HG03064 (cell line): ENCODE measurements at regions not wholly inside any gene's neighbourhood (a gene's known extent, or its start where the extent isn't known, plus 50 kb on each side); places are given as distances from the start of the nearest gene placed in this dataset.
"Not testable (repeated sequence)": the region's sequence is repeated elsewhere in the genome, so short reads cannot be mapped to it uniquely, and the experiment has no call there.

Experiments used
- ATAC-seq: cut with Tn5 transposase; IDR thresholded peaks from one replicate; pipeline ENCODE4 v1.9.1; 2021; ENCODE audit warnings: low read depth; ENCODE audit not compliant: unreplicated experiment

- no peak for ATAC-seq
Measured at GRCh38 chr5:105616599-105616998, 2054.0 kb upstream of the NUDT12 start.

DNA sequence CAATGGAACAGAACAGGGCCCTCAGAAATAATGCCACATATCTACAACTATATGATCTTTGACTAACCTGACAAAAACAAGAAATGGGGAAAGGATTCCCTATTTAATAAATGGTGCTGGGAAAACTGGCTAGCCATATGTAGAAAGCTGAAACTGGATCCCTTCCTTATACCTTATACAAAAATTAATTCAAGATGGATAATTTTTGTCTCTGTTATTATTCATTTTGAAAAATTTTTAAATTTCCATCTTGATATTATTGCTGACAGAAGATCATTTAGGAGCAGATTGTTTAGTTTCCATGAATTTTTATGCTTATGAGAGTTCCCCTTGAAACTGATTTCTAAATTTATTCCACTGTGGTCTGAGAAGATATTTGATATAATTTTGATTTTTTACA, 2039.8 kb upstream of the NUDT12 start:
- ATAC-seq = not testable (repeated sequence)

GRCh38 chr5:105593011-105593760, 2030.6 kb upstream of the NUDT12 start:
- ATAC-seq = no peak

DNA sequence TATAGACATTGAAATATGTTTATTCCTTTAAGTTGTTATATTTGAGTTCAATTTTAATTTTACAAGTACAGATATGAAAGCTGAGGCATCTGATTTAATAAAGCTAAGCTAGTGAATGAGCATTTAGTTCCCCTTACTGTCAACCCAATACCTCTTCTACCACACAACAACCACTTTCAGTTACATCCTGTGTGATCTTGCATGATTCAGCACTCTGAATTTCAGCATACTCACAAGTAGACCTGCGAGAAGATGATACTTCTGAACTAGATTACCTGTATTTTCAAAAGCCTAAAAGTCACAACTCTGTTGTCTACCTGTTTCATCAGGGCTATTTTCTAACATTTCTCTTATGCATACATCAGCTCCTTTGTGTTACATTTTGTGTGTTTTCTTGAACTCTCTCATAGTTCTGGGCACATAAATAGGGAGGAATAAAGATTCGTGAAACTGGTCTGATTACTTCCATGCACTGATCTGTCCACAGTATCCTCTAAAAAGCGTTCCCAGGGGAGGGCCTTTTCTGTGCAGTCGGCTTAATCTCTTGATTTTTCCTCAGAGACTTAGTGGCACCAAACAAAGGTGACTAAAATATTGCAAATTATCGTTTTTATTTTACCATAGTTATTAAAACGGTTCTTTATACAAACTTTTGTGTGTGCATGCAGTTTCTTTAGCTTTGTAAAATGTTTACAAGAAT, 2025.5 kb upstream of the NUDT12 start:
- no peak for ATAC-seq

DNA sequence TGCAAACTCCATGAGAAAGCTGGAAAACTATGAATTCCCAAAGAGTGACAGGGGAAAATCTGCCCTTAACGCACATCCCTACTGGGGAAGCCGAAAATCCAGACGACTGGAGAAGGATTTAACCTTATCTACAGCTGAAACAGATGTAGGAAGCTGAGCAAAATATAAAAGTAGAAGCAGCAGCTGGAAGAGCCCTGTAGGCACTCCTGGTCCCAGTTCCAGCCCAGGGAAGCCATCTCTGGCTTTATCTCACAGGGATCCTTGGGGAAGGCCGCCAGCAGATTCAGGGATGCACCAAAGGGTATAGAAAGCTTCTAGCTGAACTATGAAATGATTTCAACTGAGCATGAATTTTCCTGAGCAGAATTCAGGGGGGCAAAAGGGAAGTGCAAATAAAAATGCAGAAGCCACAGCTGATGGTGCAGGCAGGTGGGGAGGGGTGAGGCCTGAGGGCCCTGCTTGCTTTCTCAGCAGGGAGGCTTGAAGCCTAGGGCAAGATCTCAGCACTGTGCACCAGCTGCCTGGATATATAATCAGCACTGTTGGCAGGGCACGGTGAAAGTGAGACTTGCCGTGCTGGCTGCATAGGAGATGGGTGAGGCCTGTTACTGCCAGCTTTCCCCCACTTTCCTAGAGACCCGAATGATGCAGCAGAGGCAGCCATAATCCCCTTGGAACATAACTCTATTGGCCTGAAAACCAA, 2019.5 kb upstream of the NUDT12 start:
- ATAC-seq = no peak

DNA sequence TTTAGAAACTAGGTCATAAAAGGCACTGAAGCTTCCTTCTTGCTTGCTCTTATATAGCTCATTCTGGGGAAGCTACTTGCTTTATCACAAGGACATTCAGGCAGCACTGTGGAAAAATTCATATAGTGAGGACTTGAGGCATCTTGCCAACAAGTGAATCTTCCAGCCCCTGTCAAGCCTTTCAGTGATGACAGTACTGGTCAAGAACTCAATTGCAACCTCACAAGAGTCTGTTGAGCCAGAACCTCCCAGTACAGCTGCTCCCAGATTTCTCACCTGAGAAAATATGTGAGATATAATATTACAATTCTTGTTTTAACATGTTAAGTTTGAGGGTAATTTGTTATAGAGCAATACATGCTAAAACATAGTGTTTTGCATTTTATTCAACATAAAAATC, 2011.0 kb upstream of the NUDT12 start:
- no peak for ATAC-seq

DNA sequence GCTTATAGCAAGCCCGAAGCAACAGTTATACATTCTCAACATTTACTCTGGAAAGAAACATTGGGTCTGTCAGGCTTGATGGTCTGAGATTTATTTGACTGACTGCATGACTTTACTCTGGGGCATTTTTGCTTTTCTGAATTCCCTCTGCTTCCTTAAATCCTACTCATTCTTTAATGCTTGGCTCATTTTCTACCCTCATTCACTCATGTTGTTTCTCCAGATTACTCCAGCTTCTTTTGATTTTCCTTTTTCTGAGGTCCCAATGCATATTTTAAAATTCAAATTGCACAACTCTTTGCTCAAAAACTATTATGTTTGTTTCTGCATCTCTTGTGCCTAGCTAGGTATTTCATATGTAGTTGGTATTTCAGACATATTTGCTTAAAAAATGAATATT, 2002.9 kb upstream of the NUDT12 start:
- ATAC-seq = no peak

- no peak for ATAC-seq
Measured at GRCh38 chr5:105563842-105564241, 2001.3 kb upstream of the NUDT12 start.

DNA sequence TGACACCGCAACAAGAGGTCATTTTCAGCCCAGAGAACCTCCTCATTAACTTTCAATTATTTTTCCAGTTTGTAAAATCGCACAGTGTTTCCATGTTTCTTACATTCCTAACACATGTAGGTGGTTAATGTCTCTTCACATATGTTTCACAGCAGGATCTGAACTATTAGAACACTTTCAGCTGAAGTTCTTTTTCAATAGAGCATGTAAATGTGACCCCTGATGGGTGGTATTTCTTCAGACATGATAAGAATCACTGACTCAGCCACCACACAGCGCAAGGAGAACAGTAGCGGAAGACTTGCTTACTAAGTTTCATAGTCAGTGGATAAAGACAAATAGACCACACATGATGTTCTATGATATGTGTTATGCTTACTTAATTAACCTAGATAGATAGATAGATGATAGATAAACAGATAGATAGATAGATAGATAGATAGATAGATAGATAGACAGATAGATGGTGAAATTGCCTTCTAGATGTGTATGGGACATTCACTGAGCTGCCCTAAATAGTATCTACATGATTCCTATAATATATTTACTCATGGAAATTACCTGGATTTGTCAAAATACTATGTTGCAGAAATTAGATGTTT, 1992.1 kb upstream of the NUDT12 start:
- no peak for ATAC-seq

DNA sequence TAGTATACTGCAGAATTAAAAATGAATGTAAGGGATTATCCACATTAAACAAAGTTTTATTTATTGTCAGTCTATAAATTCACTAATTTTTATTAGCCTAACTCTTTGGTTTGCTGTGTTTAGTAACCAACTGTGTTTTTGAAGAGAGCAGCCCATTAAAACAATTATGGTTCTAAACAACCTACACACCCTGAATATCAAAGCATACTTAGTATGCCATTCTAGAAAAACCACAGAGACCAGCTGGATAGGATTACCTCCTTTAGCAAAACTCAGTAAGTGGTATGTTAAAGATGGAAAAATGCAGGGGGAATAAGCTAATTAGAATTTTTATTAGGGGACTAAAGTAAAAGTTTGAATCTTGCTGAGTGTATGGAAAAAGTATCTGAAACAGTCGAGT, 1981.7 kb upstream of the NUDT12 start:
- no peak for ATAC-seq

DNA sequence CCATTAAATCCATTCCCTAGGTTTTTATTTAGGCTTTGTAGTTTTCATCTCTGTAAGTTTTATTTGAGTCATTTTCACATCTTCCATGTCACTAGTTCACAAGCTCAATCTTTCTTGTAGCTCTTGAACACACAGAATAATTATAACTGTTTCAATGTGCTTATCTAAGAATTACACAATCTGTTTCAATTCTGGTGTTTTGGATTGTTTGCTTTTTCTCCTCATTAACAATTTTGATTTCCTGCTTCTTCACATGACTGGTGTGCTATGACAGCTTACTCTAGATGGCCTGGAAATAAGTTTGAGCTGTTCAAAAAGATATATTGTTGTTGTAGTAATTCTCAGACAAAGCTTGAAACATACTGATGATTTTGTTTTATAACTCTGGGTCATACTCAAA, 1974.1 kb upstream of the NUDT12 start:
- ATAC-seq = no peak

DNA sequence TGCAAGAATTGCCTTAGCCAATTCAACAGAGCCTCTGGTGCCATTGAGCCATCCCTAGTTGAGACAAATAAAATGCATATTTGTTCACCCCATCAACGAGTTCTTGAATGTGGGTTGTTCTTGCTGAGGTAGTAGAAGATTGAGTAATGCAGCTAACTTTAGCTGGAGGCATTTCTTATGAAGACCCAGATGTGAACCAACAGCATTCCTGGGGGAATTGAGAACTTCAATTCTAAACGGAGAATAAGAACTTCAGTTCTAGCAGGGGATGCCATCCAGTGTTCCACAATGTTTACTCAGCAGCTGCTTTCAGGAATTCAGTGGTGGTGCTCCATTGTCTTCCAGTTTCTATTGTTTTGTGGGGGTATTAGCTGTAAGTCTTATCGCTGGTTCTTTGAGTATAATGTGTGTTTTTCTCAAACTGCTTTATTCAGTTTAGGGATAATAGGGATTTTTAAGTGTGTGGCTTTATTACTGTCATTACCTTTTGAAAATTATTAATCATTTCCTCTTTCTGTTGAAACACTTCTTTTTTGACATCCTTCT, 1968.2 kb upstream of the NUDT12 start:
- ATAC-seq = no peak

- no peak for ATAC-seq
Measured at GRCh38 chr5:105529851-105530250, 1967.3 kb upstream of the NUDT12 start.

DNA sequence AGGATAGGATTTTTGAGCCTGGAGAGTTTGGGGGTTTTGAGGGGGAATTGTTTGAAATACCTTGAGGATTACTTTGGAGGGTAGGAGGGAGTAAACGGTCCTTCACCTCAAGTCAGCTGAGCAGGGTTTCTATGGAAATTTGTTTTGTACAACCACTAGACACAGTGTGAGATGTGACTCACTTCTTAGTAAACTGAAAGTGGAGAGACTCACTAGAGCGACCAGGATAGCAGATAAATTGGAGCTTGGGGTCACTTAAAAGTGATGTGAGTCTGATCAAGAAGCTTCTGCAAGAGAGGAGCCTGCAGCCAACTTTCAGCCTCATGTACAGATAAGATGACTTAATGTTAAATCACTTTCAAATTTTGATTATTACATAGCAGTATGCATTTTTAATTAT, 1945.9 kb upstream of the NUDT12 start:
- ATAC-seq = no peak

DNA sequence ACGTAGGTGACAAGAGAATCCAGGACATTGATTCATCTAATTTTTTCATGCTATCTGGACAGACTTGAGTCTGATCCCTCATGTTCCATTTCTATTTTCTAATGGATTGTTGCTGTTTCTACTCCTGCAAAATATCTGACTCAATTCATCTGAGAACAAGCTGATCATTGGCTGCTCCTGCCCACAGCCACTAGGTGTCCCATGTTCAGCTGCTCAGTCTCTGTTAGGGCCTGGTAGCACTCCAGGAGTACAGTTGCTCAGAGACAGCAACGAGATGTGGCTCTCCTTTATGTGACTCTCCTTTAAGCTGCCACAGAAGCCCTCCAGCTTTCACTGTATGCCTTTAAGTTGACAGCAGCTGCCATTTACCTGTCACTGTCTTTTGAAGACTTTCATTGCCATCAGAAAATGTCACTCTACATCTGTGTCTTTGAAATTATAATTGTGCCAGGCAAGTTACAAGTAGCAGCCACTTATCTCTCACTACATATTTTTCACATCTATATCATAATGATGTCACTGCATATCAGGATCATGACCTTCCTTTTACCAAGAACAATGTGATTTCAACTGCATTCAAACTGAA, 1944.2 kb upstream of the NUDT12 start:
- ATAC-seq = no peak

GRCh38 chr5:105503950-105504349, 1941.4 kb upstream of the NUDT12 start:
- ATAC-seq = no peak

- ATAC-seq = no peak
Measured at GRCh38 chr5:105501315-105501714, 1938.7 kb upstream of the NUDT12 start.

DNA sequence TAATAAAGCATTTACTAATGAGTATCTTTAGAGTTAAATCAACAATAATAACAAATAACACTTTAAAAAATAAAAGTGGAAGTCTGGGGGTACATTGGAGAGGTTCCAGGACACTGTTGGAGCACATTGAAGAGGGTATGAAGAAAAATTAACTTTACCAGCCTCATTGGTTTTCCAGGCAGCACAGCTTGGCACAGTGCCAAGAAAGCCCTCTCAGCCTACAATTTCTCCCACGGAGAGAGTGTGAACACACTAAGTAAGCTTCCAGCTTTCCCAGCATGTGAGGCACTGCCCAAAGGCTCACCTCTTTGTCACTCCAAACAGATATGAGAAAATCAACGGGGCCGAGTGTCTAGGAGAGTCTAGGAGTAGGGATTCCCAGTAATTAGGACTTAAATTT, 1912.8 kb upstream of the NUDT12 start:
- ATAC-seq = no peak

- ATAC-seq = no peak
Measured at GRCh38 chr5:105462377-105462776, 1899.8 kb upstream of the NUDT12 start.

DNA sequence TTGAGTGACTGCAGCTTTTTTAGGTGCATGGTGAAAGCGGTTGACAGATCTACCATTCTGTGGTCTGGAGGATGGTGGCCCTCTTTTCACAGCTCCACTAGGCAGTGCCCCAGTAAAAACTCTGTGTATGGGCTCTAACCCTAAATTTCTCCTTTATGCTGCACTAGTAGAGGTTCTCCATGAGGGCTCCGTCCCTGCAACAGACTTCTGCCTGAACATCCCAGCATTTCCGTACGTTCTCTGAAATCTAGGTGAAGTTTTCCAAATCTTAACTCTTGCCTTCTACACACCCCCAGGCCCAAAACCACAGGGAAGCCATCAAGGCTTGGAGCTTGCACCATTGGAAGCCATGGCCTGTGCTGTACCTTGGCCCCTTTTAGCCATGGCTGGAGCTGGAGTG, 1898.1 kb upstream of the NUDT12 start:
- no peak for ATAC-seq
